Esophagus mucosa (tissue), 1 donor: ENCODE measurements at regions not wholly inside any gene's neighbourhood (a gene's known extent, or its start where the extent isn't known, plus 50 kb on each side); places are given as distances from the start of the nearest gene placed in this dataset.
"Not testable (repeated sequence)": the region's sequence is repeated elsewhere in the genome, so short reads cannot be mapped to it uniquely, and the experiment has no call there.

Experiments used
- ATAC-seq: fragments of 200-7000 bp; cut with Tn5 transposase; one replicate; pipeline ENCODE4 v1.9.1; 2020
- donor health status: DM: yes; HTN: yes; CAD: no.

DNA sequence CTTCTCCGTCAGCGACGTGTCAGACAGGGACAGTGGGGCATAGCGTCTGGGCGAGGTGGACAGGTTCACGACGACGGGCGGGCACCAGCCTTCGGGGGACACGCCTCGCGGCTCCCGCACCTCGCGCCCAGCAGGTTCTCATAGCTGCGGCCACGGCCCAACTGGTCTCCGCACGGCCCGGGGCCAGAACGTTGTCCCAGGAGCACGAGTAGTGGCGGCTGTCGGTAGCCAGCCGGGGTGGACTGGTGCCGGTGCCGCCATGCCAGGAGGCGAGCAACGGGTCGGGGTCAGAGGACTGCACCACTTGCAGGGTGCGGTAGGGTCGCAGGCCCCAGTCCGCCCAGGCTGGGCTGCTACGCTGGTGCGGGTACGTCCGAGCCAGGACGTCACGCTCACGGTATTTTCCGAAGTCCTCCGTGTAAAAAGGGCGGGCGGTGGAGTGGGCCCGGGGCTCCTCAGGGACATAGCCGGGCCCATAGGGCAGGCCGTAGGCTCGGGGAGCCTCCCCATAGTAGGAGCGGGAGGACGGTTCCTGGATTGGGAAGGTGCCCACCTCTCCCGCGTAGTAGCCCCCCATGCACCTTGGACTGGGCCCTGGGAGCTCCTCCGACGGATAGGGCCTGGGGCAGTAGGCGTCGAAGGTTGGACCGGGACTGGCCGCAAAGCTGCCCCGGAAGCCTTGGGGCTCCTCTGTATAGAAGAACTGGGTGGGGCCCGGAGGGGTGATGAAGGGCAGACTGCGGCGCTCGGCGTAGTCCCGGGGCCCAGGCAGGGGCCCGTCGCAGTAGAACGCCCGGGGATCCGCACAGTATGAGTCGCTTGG, 301.2 kb downstream of the CCDC74A start:
- ATAC-seq: not testable (repeated sequence)

DNA sequence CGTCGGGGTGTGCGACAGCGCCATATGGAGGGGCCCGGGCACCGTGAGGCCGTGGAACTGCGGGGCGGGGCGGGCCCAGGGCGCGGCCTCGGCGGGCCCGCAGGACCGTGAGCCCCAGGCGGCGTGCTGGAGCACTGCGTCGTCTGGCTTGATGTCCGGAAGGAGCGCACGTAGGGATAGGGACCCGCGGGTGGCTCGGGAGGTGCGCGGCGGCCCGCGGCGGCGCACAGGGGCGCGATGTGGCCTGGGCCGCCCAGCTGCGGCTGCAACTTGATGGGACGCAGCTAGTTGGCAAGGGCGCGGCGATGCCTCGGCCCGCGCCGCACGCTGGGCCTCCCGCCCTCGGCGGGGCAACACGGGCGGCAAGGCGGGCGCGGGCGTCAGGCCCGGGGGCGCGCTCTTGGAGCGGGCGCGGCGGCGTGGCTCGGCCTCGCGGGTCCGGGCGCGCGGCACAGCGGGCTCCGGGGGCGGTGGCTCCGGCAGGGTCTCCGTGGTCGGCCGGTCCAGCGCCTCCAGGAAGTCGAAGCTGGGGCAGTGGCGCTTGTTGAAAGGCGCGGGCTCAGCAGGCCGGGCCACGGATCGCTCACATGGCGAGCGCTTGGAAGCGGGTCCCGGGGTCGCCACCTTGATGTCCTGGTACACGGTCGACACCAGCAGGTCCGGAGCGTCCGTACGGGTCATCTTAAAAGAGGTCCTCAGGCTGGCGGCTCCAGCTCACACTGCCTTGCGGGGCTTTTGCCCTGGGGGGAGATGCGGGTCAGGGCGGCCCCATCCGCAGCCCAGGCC, 302.0 kb downstream of the CCDC74A start:
- not testable (repeated sequence) for ATAC-seq

DNA sequence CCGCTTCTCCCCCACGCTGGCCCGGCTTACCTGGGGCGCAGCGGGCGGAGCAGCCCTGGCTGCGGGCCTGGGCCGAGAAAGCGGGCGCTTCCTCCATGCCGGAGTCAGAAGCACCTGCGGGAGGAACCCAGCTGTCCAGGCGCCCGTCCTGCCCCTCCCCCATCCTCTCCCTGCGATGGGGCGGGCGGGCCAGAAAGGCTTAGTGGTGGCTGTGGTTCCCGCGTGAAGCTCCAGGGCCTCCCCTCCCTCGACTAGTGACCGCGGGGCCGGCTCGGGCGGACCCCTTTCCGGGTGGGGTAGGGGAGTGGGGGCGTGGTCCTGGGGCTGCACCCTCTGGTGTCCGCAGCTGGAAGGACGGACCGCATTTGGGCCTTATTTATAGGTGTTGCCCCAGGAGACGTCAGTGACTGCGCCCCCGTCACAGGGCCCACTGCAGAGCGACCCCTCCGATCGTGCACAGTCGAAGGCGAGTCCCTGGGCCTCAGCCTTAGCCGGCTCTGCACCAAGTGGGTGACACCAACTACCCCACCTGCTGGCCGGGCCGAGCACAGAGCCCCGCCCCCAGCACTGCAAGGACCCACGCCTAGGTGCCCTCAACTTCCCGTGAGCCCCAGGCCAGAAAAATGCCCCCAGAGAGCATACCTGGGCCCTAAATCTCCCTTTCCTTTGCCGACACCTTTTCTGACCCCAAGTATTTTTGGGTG, 302.7 kb downstream of the CCDC74A start:
- not testable (repeated sequence) for ATAC-seq

- ATAC-seq: not testable (repeated sequence)
These were observed 303.2 kb downstream of the CCDC74A start for GRCh38 chr2:131830946-131831310.

- not testable (repeated sequence) for ATAC-seq
These were observed 303.9 kb downstream of the CCDC74A start for GRCh38 chr2:131831450-131832208.

GRCh38 chr2:131832209-131832780, 304.6 kb downstream of the CCDC74A start:
- not testable (repeated sequence) for ATAC-seq

GRCh38 chr2:131832917-131833316, 305.2 kb downstream of the CCDC74A start:
- ATAC-seq: not testable (repeated sequence)

DNA sequence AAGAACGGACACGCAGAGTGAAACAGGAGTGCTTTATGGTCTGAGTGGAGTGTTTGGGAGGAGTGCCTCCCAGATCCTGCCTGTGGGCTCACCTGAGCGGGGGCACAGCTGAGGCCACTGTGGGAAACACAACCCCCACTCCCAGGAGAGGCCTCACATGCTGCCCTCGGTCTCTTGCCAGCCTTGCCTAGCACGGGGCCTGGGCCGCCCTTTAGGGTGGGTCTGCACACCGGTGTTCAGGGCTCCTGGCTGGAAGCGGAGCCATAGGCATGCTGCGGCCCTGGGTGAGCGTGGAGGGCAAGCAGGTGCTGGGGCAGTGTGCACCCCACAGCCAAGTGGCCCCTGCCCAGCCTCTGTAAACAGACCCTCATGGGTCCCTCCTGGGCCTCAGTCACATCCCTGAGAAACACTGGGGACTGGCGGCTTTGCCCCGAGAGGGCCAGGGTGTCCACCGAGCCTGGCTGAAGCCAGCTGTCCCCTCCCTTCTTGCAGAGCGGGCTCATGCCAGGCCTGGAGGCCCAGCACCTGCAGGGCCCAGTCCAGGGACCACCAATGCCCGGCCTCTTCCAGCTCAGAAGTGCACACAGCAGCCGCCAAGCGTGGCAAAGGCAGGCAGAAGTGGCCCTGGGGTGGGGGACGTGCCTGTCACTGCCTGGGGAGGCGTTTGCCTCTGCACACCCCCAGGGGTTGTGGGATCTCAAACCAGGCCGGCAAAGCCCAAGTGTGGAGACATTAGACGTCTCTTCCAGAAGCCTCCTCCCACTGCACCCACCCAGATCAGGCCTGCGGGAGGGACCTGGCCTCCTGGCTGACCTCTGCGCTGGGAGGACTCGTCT, 305.9 kb downstream of the CCDC74A start:
- ATAC-seq: not testable (repeated sequence)

DNA sequence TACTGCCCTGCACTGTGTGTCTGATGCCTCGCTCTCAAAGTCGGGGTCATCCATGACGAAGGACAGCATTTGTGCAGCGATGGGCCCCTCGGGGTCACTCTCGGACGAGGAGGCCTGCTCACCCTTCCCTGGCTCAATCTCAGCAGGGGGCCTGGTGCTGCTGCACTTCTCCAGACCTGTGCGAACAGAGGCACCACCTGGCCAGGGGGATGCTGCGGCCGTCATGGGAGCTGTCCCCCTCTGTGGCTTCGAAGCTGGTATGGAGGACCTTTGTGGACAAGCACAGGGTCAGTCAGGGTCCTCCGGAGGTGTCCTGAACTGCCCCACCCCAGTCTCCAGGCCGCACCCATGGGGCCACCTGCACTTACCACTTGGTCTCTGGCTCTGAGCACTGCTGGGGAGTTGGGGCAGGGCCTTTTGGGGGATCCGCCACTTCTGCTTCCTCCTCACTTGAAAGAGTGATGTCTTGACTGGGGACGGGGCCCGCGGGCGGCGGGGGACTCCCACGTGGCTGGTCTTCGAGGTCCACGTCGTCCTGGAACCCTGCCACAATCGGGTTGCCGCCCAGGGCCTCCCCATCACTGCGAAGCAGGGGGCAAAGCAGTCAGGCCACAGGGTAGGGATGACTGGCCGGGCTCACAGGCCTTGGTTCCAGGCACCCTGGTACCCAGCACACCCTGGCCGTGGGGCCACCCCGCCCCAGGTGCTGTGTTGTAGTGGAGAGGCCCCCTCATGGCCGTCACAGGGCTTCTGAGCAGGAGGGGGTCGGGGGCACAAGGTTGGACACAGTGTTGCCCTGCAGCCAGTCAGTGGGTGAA, 306.7 kb downstream of the CCDC74A start:
- not testable (repeated sequence) for ATAC-seq

DNA sequence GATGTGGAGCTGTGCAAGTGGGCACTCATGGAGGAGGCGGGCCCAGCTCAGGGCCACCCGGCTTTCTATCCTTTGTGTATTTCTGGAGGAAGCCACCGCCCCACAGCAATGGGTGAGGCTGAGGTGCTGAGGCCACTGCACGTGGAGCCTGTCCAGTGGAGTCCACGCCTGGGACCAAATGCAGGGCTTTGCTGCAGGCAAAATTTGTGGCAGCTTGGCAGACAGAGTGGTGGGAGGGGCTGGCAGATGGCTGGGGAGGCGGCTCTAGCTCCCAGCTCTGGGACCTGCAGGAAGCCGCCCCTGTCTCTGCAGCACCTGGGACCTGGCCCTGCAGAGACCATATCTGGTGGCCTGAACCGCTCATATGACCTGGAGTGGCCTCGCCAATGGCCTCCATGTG, 307.3 kb downstream of the CCDC74A start:
- not testable (repeated sequence) for ATAC-seq

DNA sequence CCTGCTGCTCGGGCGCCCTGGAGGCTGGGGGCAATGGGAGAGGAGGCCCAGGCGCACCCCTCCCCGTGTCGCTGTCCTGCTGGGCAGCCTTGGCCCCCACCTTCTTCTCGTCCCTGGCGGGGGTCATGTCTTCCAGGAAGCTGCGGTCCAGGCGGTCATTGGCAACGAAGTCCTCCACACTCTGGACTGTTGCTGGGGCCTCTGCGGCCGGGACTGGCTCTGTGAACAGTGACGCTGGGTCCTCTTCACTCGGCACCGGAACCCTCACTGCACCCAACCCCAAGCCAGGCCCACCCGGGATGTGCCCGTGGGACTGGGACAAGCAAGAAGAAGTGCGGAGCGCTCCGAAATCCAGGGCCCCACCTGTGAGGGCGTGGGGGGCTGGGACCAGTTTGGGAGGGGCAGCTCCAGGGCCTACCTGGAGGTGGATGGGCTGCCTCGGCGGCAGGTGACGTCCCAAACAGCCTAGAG, 308.0 kb downstream of the CCDC74A start:
- no peak for ATAC-seq

- ATAC-seq: not testable (repeated sequence)
These were observed 308.4 kb downstream of the CCDC74A start for GRCh38 chr2:131836116-131836515.

DNA sequence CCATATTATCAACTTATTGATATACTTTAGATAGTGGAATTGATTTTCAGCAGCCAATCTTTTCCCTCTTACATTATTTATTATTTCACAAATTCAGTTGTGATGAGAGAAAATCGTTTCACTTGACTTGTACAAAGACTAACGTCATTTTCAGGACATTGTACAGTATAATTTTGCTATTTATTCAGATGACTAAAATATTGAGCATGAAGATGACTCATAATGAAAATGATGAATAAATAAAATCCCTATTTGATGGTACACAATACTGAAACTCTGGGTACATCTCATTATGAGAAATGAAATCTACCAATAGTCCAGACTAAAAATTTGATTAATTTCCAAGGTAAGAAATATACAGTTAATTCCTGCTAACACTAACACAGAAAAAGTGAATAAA, 316.4 kb downstream of the CCDC74A start:
- ATAC-seq: not testable (repeated sequence)

GRCh38 chr2:131856202-131856601, 305.6 kb downstream of the ANKRD30BL start:
- ATAC-seq: not testable (repeated sequence)

DNA sequence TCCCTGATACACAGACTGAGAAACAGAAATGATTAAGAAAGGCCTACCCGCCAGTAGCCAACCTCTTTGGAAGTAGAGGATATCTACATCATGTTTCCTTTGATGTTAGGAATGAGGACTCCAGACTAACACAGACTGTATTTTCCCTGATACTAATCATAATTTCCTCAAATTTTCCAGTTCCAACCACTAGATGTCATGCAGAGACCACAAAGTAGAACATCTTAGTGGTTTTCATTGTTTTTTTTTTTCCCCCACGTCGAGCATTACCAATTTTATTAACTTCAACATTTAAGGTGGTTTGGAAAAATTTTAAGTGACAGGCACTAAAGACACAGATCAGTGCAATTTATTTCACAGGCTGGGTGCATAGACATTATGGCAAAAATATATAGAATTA, 303.6 kb downstream of the ANKRD30BL start:
- ATAC-seq: not testable (repeated sequence)
